ENCODE measurements at regions not wholly inside any gene's neighbourhood (a gene's known extent, or its start where the extent isn't known, plus 50 kb on each side); places are given as distances from the start of the nearest gene placed in this dataset.
"Not testable (repeated sequence)": the region's sequence is repeated elsewhere in the genome, so short reads cannot be mapped to it uniquely, and the experiment has no call there.

DNA sequence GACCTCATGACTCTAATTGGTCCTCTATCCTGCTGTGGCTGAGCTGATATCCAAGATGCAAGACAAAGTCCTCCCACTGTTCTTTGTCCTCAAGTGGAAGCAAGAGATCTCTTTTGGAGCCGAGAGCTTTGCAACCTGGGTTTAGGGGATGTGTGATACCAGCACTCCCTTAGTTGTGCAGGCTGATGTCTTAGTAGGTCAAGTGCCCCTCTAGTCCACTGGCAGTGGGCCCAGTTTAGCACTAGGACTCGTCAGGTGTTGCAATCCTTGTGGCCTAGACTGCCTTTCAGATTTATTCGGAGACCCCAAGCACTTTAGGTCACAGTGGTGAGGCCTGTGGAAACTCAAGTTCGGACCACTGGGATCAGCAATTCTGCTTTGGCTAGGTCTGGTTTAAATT, 64.0 kb downstream of the GPRASP3 start:
- no peak for DNase-seq

DNA sequence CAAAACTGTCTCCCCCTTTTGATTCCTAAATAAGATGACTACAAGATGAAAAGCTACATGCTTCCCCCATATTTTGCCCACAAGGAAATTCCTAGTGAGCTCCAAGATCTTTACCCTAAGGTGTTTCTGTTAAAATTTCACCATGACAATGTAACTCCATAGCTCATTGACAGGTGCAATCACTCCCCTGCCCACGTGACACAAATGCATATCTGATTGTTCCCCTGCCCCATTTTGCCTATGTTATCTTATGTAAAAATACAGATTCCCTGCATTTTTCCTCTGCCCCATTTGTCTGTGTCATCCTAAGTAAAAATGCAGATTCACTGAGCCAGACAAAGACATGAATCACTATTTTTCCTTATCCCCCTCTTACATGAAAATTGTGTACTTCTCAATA, 66.7 kb downstream of the GPRASP3 start:
- DNase-seq, result no peak

DNA sequence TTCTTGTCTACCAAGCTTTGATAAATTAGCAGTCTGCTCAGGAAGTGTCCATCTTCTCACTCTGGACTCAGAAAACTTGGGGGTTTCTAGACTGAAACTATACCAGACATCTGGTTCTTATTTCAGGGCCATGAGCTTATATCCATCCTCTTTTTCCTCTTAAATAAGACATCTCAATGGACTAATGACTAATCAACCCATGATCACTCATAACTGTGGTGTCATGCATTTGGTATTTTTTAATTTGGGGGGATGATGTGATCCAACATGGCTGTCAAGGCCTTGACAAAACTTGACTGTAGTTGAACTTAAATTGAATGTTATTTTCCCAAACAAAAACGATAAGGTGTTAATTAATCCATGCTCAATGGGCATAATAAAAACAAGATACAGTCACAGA, 87.8 kb downstream of the GPRASP3 start:
- no peak for DNase-seq

DNA sequence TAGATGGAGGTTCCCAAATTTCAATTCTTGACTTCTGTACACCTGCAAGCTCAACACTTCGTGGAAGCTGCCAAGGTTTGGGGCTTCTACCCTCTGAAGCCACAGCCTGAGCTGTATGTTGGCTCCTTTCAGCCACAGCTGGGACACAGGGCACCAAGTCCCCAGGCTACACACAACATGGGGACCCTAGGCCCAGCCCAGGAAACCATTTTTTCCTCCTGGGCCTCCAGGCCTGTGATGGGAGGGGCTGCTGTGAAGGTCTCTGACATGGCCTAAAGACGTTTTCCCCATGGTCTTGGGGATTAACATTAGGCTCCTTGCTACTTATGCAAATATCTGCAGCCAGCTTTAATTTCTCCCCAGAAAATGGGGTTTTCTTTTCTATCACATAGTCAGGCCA, 97.7 kb downstream of the GPRASP3 start:
- DNase-seq, result not testable (repeated sequence)

DNA sequence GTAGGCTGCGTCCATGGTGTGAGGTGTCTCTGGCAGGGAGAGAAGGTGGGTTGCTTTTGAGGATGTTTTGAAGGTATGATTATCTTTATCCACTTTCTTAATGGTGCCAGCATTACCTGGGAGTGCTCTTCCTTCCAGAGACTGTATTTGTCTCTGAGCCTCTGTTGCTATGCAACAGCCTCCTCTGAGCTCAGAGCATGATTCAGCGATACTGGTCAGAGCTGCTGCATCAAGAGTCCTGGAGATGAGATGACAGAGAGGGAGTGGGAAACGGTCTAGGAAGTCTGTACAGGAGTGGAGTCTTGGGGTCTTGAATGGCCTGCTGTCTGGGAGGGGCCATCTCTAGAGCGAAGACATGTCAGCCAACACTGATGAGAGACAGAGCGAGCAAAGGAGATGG, 104.4 kb upstream of the RAB40AL start:
- no peak for DNase-seq

DNA sequence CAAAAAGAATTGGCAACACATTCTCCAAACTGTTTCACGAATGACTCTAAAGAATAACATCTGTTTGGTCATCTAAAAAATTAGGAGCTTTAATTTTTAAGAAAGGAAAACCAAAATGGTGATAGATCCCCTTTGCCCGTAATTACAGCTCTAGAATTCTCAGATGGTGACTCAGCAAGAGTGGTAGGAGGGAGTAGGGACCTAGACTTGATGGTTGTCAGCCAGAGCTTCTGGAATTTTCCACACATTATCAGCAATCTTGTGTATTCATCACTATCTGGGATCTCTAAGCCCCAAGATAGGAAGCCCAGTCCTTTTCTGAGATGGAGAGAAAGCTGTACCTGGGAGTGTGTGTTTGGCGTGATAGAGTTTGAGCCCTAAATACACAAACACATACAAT, 103.9 kb upstream of the RAB40AL start:
- DNase-seq, result no peak

DNA sequence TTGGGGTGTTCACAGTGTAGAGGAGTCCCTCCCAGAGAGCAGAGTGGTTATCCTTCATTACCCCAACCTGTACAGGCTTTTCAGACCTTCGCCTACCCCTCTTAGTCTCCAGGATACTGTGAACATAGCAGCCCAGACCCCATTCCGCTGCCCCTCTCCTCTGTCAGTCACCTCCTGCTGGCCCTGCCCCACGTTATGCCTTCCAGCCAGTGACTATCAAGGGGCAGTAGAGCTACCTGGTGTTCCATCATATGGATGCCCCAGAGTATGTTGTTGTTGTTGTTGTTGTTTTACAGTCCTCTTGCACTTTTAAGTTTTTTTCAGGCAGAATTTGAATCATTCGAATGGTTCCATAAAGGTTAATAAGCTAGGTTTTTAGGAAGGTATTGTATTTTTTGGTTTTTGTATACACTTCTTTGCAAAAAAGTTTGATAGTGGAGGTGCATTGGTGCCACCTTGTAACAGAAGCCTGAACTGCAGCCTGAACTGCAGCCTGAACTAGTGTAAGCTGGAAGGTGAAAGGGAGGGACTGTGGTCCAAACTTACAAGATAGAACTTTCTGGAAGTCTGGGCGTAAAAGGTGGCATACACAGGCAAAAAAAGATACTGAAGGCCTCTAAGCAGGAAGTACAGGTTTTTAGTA, 101.4 kb upstream of the RAB40AL start:
- peak in 1 of 2 experiments; percentile 2 for DNase-seq

DNA sequence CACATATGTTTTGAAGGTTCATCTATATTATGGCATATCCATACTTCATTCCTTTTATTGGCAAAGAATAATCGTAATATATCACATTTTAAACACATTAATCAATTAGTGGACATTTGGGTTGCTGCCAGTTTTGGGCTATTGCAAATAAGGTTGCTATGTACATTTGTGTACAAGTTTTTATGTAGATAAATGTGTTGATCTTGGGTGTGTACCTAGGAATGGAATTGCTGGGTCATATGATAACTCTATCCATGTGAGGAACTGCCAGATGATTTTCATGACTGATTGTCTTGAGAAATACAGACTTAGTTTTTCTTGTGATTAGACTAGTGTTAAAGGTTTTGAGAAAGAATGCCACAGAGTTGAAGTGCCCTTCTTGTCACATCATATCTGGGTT, 99.2 kb upstream of the RAB40AL start:
- DNase-seq, result no peak

DNA sequence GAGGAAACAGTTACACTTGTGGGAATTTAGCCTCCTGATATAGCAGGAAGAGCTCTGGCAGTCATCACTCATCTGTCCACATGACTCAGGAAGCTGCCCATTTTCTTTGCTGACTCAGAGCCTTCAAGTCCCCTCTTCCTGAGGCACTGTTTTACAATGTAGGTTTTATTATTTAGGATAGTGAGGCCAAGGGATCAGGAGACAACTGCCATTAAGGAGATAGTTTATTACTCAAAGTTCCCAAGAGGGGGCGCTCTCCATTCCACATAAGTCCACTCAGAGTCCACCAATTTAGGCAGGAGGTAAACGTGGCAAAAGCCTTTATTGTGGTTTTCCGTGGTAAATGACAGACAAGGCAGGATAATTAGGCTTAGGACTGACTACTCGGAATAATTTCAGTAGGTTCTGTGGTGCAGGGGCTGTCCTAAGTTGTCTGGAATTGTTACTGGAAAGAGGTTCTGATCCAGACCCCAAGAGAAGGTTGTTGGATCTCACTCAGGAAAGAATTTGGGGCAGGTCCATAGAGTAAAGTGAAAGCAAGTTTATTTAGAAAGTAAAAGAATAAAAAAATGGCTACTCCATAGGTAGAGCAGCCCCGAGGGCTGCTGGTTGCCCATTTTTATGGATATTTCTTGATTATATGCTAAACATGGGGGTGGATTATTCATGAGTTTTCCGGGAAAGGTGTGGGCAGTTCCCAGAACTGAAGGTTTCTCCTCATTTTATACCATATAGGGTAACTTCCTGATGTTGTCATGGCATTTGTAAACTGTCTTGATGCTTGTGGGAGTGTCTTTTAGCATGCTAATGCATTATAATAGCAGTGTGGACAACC, 96.0 kb upstream of the RAB40AL start:
- no peak for DNase-seq

DNA sequence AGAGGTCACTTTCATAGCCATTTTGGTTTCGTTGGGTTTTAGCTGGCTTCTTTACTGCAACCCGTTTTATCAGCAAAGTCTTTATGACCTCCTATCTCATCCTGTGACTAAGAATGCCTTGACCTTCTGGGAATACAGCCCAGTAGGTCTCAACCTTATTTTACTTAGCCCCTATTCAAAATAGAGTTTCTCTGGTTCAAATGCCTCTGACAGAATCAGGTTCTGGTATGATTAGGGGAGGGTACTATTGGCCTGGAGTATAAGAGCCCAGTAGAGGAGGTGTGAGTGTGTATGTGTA, 95.4 kb upstream of the RAB40AL start:
- no peak for DNase-seq

DNA sequence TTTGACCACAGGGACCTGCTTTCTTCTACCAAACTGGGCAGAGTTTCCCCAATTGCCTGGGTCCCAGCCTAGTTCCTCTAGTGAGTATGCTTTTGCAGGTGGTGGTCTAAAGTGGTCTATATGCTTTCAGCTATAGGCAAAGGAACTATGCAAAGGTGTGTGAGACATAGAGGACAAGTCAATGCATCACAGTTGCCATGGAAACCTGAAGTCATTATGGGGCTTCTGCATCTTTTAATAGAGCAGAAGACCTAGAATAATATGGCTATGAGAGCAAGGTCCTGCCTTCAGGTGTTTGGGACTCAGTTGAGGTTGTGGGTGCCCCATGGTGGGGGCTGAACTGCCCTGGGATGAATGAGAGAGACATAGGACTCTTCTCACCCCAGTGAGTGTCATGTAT, 92.1 kb upstream of the RAB40AL start:
- no peak for DNase-seq

DNA sequence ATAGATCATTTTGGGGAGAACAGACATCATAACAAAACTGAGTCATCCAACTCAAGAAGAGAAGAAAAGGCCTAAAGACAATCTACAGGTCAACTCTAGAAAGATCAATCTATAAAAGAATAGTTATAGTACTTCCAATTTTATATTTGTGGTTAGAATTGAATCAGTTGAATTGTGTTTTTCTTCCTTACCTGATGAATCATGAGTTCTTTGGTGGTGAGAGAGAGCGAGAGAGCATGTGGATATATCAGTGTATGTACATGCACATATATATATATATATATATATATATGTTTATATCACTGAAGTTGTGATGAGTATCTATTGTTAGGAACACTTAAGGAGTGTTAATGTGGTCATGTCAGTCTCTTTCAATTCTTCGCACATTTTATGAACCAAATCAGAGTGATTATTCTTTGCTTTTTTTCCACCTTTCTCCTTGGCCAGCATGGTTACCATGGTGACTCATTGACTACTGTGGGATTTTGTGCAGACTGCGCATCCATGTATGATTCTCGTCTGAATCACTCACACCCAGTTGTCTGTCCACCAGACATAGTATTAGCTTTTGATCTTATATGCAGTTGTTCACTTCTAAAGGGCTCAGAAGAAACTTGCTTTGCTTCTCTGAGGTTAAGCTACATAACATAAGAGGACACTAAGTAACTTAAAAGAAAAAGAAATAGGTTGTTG, 90.4 kb upstream of the RAB40AL start:
- no peak for DNase-seq

DNA sequence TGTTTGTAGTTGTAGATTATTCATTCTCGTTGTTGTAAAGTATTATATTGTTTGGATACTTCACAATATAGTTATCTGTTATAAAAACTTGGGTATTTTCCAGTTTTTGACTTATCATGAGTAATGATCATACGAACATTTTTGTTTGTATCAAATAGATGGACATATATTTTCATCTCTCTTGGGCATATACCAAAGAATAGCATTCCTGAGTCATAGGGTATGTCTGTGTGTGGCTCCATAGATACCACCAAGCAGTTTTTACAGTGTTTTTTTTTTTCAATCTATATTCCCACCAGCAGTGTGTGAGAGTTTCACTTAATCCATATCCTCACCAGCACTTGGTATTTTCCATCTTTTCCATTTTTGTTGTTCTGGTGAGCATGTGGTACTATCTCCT, 89.7 kb upstream of the RAB40AL start:
- DNase-seq, result no peak

DNA sequence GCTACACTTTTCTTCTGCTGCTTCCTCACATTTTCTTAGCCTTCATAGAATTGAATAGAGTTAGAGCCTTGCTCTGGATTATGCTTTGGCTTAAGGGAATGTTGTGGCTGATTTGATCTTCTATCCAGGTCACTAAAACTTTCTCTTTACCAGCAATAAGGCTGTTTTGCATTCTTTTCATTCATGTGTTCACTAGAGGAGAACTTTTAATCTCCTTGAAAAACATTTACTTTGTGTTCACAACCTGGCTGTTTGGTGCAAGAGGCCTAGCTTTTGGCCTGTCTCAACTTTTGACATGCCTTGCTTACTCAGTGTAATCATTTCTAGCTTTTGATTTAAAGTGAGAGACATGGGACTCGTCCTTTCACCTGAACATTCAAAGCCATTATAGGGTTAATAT, 87.7 kb upstream of the RAB40AL start:
- DNase-seq, result no peak

DNA sequence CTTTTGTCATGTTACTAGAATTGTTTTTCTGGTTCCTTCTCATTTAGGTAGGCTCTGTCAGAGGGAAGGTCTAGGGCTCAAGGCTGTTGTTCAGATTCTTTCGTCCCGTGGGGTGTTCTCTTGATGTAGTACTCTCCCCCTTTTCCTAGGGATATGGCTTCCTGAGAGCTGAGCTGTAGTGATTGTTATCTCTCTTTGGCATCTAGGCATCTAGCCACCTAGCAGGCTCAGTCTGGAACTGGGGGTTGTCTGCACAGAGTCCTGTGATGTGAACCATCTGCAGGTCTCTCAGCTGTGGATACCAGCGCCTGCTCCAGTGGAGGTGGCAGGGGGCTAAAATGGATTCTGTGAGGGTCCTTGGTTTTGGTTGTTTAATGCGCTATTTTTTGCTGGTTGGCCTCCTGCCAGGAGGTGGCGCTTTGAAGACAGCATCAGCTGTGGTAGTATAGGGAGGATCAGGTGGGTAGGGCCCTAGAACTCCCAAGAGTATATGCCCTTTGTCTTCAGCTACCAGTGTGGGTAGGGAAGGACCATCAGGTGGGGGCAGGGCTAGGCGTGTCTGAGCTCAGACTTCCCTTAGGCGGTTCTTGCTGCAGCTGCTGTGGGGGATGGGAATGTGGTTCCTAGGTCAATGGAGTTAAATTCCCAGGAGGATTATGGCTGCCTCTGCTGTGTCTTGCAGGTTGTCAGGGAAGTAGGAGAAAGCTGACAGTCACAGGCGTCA, 78.1 kb upstream of the RAB40AL start:
- DNase-seq, result not testable (repeated sequence)

DNA sequence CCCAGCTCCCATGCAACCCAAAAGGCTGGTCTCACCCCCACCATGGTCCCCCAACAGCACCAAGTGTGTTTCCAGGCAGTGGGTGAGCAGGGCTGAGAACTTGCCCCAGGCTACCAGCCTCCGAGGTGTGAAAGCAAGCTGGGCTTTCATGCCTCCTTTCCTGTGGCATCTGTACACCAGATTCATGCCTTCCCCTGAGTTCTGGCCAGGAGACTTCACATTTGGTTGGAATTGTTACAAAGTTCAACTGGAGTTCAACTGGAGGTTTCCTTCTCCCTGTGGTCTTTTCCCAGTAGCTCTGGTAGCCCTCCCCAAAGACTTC, 77.6 kb upstream of the RAB40AL start:
- no peak for DNase-seq

DNA sequence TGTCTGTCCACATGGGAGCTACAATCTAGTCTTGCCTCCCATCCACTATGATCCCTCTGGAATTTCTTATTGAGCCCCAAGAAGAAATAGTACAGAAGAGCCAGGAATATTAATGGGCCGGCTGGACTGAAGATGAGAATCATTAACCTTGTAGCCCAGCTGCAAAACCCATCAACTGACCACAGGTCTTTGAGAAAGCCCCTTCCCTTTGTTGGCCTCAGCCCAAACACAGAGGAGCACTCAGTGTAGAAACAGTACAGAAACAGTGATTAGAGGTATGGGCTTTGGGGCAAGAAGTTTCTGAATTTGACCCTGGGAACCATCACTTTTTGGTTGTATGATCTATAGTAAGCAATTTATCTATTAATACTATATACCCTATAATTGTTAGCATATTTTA, 76.8 kb upstream of the RAB40AL start:
- no peak for DNase-seq

DNA sequence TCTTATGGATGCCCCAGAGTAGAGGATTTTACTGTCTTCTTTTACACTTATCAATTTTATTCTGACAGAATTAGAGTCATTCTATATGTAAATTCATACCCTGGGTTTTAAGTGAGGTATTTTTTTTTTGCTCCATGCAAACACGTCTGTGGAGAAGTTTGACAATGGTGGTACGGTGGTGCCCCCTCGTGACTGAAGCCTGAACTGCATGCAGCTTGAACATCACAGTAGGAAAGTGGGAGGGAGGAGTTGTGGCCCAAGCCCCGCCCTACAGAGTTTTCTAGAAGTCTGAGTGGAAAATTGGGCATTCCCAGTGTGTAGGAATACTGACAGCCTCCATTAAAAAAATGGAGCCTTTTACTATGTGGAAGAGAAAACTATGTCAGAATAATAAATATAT, 73.3 kb upstream of the RAB40AL start:
- DNase-seq, result peak in 1 of 2 experiments; percentile 35

DNA sequence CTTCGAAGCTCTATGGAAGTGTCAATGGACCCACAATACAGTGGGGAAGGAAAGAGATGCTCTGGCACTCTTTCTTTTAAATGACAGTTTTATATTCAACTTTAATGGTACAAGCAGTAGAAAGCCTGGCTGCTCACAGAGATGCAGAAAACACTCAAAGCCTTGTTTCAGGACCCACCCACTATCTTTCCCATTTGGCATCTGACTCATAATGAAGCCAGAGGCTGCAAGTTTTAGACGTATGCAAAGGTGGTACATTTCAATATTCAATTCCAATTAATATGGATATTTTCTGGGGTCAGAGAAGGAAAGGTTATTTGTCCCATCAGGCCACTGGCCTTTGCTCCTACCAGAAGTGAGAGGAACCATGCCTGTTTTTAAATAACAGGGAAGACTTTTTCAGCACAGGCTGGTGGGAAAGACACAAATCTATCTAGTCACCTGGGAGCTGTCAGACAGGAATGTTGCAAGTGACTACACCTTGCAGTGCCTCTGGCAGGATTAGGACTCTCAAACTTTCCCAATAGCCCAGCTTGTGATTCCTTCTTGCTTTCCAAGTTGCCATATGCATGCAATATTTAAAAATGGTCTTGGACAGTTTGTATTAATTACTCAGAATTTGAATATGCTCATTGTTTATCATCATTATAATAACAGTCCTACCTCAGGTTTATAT, 70.0 kb upstream of the RAB40AL start:
- DNase-seq, result no peak

DNA sequence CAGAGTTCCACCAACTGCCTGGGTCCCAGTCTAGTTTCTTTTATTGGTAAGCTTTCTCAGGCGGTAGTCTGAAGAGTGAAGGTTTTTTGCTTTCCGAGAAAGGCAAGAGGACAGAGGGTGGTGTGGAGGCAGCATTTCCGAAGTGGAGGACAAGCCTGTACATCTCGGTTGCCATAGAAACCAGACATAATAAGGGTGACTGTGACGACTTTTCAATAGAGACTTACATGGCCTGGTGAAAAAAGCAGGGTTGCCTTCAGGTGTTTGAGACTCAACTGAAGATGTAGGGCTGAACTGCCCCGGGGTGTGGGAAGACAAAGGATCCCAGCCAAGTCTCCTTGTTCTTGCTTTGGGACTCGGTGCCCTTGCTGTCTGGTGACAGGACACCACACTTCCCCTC, 53.6 kb upstream of the RAB40AL start:
- no peak for DNase-seq
